ENCODE measurements at regions not wholly inside any gene's neighbourhood (a gene's known extent, or its start where the extent isn't known, plus 50 kb on each side); places are given as distances from the start of the nearest gene placed in this dataset.

- Histone ChIP-seq H3K27ac (no peak overlapping the region), H3K4me1 (no peaks in the 10 kb centered on the region), H3K4me3 (no peak overlapping the region), H3K4me2 (no peak overlapping the region), H3K9me3 (no peaks in the 10 kb centered on the region)
- no peak for TF ChIP-seq HEYL (CRISPR knock-in tag; IDR thresholded peaks at IDR 0.05)
- TF ChIP-seq CTCF (IDR thresholded peaks at IDR 0.05) = no peak
- no peak for TF ChIP-seq POLR2A (IDR thresholded peaks at IDR 0.05; ENCODE audit: low read length)
- TF ChIP-seq GATA3 (IDR thresholded peaks at IDR 0.05; ENCODE audit: borderline replicate concordance) = no peak
- no peak for TF ChIP-seq HOXB13 (CRISPR knock-in tag; IDR thresholded peaks at IDR 0.05; ENCODE audit: low read depth)
- no peak for TF ChIP-seq HES2 (IDR thresholded peaks at IDR 0.05)
- TF ChIP-seq USF2 (IDR thresholded peaks at IDR 0.05) = no peak
- no peak for TF ChIP-seq BCL3 (IDR thresholded peaks at IDR 0.05)
- TF ChIP-seq NPAS2 (CRISPR knock-in tag; IDR thresholded peaks at IDR 0.05; ENCODE audit: borderline replicate concordance) = no peak
- no peak for TF ChIP-seq MAZ (IDR thresholded peaks at IDR 0.05; ENCODE audit: borderline replicate concordance, low read depth, low read length)
- TF ChIP-seq MYC (IDR thresholded peaks at IDR 0.05; ENCODE audit: borderline replicate concordance, low read length) = no peak
- TF ChIP-seq BHLHE40 (IDR thresholded peaks at IDR 0.05; ENCODE audit: low read depth, low read length) = no peak
- TF ChIP-seq PBX3 (IDR thresholded peaks at IDR 0.05) = no peak
- no peak for TF ChIP-seq NFE2L2 (conservative IDR thresholded peaks at IDR 0.05; ENCODE audit: low read length)
- no peak for TF ChIP-seq POLR2AphosphoS2 (conservative IDR thresholded peaks at IDR 0.05; ENCODE audit: low read length)
- TF ChIP-seq CHD2 (IDR thresholded peaks at IDR 0.05; ENCODE audit: low read length, partially characterized antibody) = no peak
- TF ChIP-seq ZFP36 (IDR thresholded peaks at IDR 0.05; ENCODE audit: borderline replicate concordance, partially characterized antibody) = no peak
- no peak for TF ChIP-seq ATOH8 (CRISPR knock-in tag; IDR thresholded peaks at IDR 0.05; ENCODE audit: low read depth)
- TF ChIP-seq TFCP2L1 (CRISPR knock-in tag; IDR thresholded peaks at IDR 0.05) = no peak
- FAIRE-seq = no peak
- CTCF ChIA-PET = interaction anchor here (0.7 to 1.0 kb wide), 2 partner anchors 41 to 1871 kb away, joined by 3 to 4 read pairs; no protein-coding TSS in a partner anchor
- no peak for ATAC-seq
- 77% methylated on average over 3 of the region's 3 CpGs for WGBS (ENCODE audit: missing lambda C conversion rate)
- POLR2A ChIA-PET = no interaction called here
- no peak for DNase-seq (ENCODE audit: low read depth in 1 of 2, low spot score in 1 of 2)
These were observed 90.6 kb upstream of the MIER3 start for GRCh38 chr5:57042524-57042931.

GRCh38 chr5:57054135-57054534, 102.2 kb upstream of the MIER3 start:
- no peak for DNase-seq (ENCODE audit: low read depth in 1 of 2, low spot score in 1 of 2)
- CTCF ChIA-PET = interaction anchor here (1.0 to 1.5 kb wide), 2 partner anchors 9 to 84 kb away, joined by 3 to 8 read pairs; no protein-coding TSS in a partner anchor
- FAIRE-seq = no peak
- no peak for ATAC-seq
- POLR2A ChIA-PET = no interaction called here
- no peak for TF ChIP-seq MAX (IDR thresholded peaks at IDR 0.05)
- no peak for TF ChIP-seq CHD2 (IDR thresholded peaks at IDR 0.05; ENCODE audit: low read length, partially characterized antibody)
- TF ChIP-seq NPAS2 (CRISPR knock-in tag; IDR thresholded peaks at IDR 0.05; ENCODE audit: borderline replicate concordance) = no peak
- peak; percentile 64 for TF ChIP-seq MAFK (IDR thresholded peaks at IDR 0.05; ENCODE audit: partially characterized antibody)
- no peak for TF ChIP-seq KDM1A (IDR thresholded peaks at IDR 0.05; ENCODE audit: low read depth)
- TF ChIP-seq ZC3H11A (IDR thresholded peaks at IDR 0.05) = no peak
- H3K4me3 ChIP-seq = no peak overlapping the region
- H3K27ac ChIP-seq = no peak overlapping the region
- no peaks in the 10 kb centered on the region for H3K9me3 ChIP-seq
- H3K4me1 ChIP-seq = no peaks in the 10 kb centered on the region
- no peak overlapping the region for H3K4me2 ChIP-seq

Data from A549 (cell line).